ENCODE measurements at regions not wholly inside any gene's neighbourhood (a gene's known extent, or its start where the extent isn't known, plus 50 kb on each side); places are given as distances from the start of the nearest gene placed in this dataset.

DNA sequence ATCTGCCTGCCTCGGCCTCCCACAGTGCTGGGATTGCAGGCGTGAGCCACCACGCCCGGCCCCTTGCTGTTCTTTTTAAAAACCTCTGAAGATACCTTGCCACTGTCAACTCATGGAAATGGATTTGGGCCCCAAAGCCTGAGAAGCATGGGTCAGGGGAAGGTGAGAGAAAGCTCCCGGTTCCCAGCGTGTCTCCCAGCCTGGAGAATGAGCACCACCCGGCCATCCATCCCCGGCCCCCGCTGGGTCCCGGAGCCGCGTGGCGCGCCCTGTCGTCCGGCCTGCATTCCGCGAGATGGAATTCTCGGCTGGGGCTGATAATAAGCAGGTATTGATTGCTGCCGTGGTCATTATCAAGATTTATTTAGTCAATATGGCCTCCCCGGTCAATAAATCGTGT lies 126.5 kb upstream of the MYL2 start:
- Histone ChIP-seq H2AFZ (ENCODE audit: low read length) (no peak overlapping the region), H3K27me3 (replicated peaks; ENCODE audit: insufficient read depth, low read length) (no peaks in the 10 kb centered on the region), H3K9me2 (replicated peaks; ENCODE audit: insufficient read depth, low read length) (no peaks in the 10 kb centered on the region), H3K27ac (ENCODE audit: low read length) (no peak overlapping the region), H3K79me2 (ENCODE audit: low read length) (no peaks in the 10 kb centered on the region), H3K9ac (ENCODE audit: low read length) (no peak overlapping the region), H3K4me2 (ENCODE audit: low read depth, low read length) (no peak overlapping the region), H3K4me3 (ENCODE audit: low read length) (no peak overlapping the region), H3K4me1 (ENCODE audit: low read length) (no peaks in the 10 kb centered on the region), H3F3A (ENCODE audit: insufficient read depth, low read length) (no peaks in the 10 kb centered on the region), H3K36me3 (replicated peaks; ENCODE audit: insufficient read depth, low read length) (no peaks in the 10 kb centered on the region), H3K9me3 (replicated peaks; ENCODE audit: insufficient read depth, low read length) (no peaks in the 10 kb centered on the region), H4K20me1 (ENCODE audit: insufficient read depth, low read length) (no peaks in the 10 kb centered on the region)
- TF ChIP-seq CTCF (IDR thresholded peaks at IDR 0.05; ENCODE audit: low read length) (no peak), EZH2 (optimal IDR thresholded peaks at IDR 0.05; ENCODE audit: low read depth, low read length) (no peak), EZH2phosphoT487 (IDR thresholded peaks at IDR 0.05; ENCODE audit: low read length) (no peak)
- no peak for DNase-seq

DNA sequence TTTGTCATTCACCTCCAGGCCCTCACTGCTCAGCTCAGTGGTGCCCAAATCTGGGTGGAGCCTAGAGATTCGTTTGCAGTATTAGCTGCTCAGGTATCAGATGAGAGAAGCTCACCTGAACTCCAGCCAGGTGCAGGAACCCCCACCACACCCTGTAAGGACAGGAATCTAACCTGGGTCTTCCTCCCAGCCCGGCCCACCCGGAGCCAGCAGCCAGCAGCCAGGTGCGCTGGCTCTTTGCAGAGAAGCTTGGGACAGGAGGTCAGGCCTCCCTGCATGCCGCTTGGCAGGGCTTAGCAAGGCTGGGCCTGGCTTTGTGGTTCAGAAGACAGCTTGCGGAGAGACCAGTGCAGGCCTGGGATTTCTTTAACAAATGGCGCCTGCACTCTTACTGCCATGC lies 125.6 kb upstream of the MYL2 start:
- H3K9me2 ChIP-seq (replicated peaks; ENCODE audit: insufficient read depth, low read length) = no peaks in the 10 kb centered on the region
- no peak overlapping the region for H3K27ac ChIP-seq (ENCODE audit: low read length)
- TF ChIP-seq EZH2 (optimal IDR thresholded peaks at IDR 0.05; ENCODE audit: low read depth, low read length) (no peak), EZH2phosphoT487 (IDR thresholded peaks at IDR 0.05; ENCODE audit: low read length) (no peak), CTCF (IDR thresholded peaks at IDR 0.05; ENCODE audit: low read length) (no peak)
- H3F3A ChIP-seq (ENCODE audit: insufficient read depth, low read length) = peaks cover 4% of the 10 kb centered on the region; the same call in 1 of the 2 replicates
- no peaks in the 10 kb centered on the region for H3K36me3 ChIP-seq (replicated peaks; ENCODE audit: insufficient read depth, low read length)
- no peak overlapping the region for H3K4me3 ChIP-seq (ENCODE audit: low read length)
- peaks cover 8% of the 10 kb centered on the region; the same call in 1 of the 2 replicates for H3K4me1 ChIP-seq (ENCODE audit: low read length)
- H3K9ac ChIP-seq (ENCODE audit: low read length) = no peak overlapping the region
- H4K20me1 ChIP-seq (ENCODE audit: insufficient read depth, low read length) = no peaks in the 10 kb centered on the region
- H3K4me2 ChIP-seq (ENCODE audit: low read depth, low read length) = no peak overlapping the region
- no peaks in the 10 kb centered on the region for H3K9me3 ChIP-seq (replicated peaks; ENCODE audit: insufficient read depth, low read length)
- no peaks in the 10 kb centered on the region for H3K27me3 ChIP-seq (replicated peaks; ENCODE audit: insufficient read depth, low read length)
- no peaks in the 10 kb centered on the region for H3K79me2 ChIP-seq (ENCODE audit: low read length)
- H2AFZ ChIP-seq (ENCODE audit: low read length) = no peak overlapping the region
- DNase-seq = no peak

DNA sequence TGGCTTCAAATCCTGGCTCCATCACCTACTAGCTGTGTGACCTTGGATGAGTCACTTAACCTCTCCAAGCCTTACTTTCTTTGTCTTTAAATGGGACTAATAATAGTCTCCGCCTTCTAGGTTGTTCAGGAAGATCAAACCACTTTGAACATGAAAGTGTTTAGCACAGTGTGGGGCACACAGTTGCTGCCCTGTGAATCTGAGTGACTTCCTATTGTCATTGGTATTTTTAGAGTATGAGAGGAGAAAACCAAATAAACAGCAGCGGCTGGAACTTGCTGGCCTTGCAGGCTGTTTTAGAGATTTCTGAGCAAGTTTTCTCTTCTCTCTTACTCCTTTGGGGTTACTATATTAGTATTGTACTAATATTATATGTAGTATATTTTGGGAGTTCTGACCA lies 120.7 kb upstream of the MYL2 start:
- Histone ChIP-seq H3K27me3 (replicated peaks; ENCODE audit: insufficient read depth, low read length) (peaks cover 3% of the 10 kb centered on the region), H3K4me3 (ENCODE audit: low read length) (no peak overlapping the region), H4K20me1 (ENCODE audit: insufficient read depth, low read length) (no peaks in the 10 kb centered on the region), H3K27ac (ENCODE audit: low read length) (peak overlapping the region; percentile 34; the same call in 1 of the 2 replicates), H3K36me3 (replicated peaks; ENCODE audit: insufficient read depth, low read length) (no peaks in the 10 kb centered on the region), H3F3A (ENCODE audit: insufficient read depth, low read length) (peaks cover 5% of the 10 kb centered on the region; the same call in 1 of the 2 replicates), H3K4me2 (ENCODE audit: low read depth, low read length) (no peak overlapping the region), H3K9ac (ENCODE audit: low read length) (no peak overlapping the region), H3K9me3 (replicated peaks; ENCODE audit: insufficient read depth, low read length) (no peaks in the 10 kb centered on the region), H3K4me1 (ENCODE audit: low read length) (peaks cover 28% of the 10 kb centered on the region), H3K9me2 (replicated peaks; ENCODE audit: insufficient read depth, low read length) (no peaks in the 10 kb centered on the region), H3K79me2 (ENCODE audit: low read length) (no peaks in the 10 kb centered on the region), H2AFZ (ENCODE audit: low read length) (no peak overlapping the region)
- TF ChIP-seq CTCF (IDR thresholded peaks at IDR 0.05; ENCODE audit: low read length) = no peak
- TF ChIP-seq EZH2phosphoT487 (IDR thresholded peaks at IDR 0.05; ENCODE audit: low read length) = no peak
- TF ChIP-seq EZH2 (optimal IDR thresholded peaks at IDR 0.05; ENCODE audit: low read depth, low read length) = no peak
- peak; percentile 53 for DNase-seq

Data from MM.1S (cell line).